HG03064 (cell line): ENCODE measurements at regions not wholly inside any gene's neighbourhood (a gene's known extent, or its start where the extent isn't known, plus 50 kb on each side); places are given as distances from the start of the nearest gene placed in this dataset.
A peak's percentile ranks its signal among the peaks of the same experiment; 100 is the strongest.
"Not testable (repeated sequence)": the region's sequence is repeated elsewhere in the genome, so short reads cannot be mapped to it uniquely, and the experiment has no call there.

Source experiments
- ATAC-seq: cut with Tn5 transposase; IDR thresholded peaks from one replicate; pipeline ENCODE4 v1.9.1; 2021; ENCODE audit warnings: low read depth; ENCODE audit not compliant: unreplicated experiment

- not testable (repeated sequence) for ATAC-seq
Measured at GRCh38 chr15:22238959-22239805, 158.9 kb downstream of the OR4M2 start.

DNA sequence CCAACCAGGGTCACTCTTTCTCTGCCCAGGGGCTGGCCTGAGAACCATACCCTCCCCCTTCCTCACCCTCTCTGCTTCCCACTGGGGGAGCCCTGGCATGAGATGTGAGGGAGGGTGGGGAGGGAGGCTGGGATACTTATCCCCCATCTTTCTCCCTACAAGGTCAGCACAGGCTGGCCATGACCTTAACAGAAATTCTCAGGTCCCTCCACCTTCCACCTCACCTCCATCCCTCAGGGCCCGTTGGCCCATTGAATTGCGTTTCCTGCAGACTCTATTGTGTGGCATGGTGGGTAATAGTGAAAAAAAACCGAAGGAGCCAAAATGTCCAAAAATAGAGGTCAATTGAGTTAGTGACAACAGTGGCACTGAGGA is 159.5 kb downstream of the OR4M2 start:
- no peak for ATAC-seq

GRCh38 chr15:22240403-22240802 is 160.1 kb downstream of the OR4M2 start:
- no peak for ATAC-seq

GRCh38 chr15:22240986-22241385 is 160.7 kb downstream of the OR4M2 start:
- no peak for ATAC-seq

GRCh38 chr15:22241451-22241850 is 161.1 kb downstream of the OR4M2 start:
- ATAC-seq: no peak

DNA sequence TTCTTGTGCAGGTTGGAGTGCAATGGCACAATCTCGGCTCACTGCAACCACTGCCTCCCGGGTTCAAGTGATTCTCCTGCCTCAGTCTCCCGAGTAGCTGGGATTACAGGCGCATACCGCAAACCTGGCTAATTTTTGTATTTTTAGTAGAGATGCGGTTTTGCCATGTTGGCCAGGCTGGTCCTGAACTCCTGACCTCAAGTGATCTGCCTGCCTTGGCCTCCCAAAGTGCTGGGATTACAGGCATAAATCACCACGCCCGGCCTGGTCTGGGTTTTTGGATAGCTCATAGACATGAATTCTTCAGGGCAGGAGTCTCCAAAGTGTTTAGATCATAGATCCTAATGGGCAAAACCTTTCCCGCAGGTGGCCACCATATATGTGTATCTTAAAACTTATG is 162.0 kb downstream of the OR4M2 start:
- not testable (repeated sequence) for ATAC-seq

DNA sequence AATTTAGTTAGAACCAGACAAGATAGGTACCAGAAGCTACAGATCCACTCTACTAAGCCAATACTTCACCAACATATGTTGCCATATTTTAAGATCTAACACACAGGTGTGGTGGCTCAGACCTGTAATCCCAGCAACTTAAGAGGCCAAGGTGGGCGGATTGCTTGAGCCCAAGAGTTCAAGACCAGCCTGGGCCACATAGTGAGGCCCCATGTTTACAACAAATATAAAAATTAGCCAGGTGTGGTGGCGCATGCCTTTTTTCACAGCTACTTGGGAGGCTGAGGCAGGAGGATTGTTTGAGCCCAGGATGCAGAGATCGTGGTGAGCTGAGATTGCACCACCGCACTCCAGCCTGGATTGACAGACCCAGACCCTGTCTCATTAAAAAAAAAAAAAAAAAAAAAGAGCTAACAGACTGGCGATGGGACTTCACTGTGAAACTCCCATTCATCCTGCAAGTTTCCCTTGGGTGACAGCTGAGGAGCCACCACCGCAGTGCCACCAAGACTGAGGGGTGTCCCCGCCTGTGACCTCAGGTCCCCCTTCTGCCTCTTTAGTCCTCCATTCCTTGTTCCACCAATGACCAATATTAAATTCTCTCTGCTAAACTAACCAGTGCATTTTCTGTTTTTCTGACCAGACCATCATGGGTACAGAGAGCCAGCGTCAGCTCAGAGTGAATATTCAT is 163.3 kb downstream of the OR4M2 start:
- no peak for ATAC-seq

- not testable (repeated sequence) for ATAC-seq
Measured at GRCh38 chr15:22249511-22249910, 169.2 kb downstream of the OR4M2 start.

GRCh38 chr15:22250501-22251290 is 170.4 kb downstream of the OR4M2 start:
- not testable (repeated sequence) for ATAC-seq

GRCh38 chr15:22251422-22251821 is 171.1 kb downstream of the OR4M2 start:
- ATAC-seq: no peak

- not testable (repeated sequence) for ATAC-seq
Measured at GRCh38 chr15:22252047-22252446, 171.7 kb downstream of the OR4M2 start.

DNA sequence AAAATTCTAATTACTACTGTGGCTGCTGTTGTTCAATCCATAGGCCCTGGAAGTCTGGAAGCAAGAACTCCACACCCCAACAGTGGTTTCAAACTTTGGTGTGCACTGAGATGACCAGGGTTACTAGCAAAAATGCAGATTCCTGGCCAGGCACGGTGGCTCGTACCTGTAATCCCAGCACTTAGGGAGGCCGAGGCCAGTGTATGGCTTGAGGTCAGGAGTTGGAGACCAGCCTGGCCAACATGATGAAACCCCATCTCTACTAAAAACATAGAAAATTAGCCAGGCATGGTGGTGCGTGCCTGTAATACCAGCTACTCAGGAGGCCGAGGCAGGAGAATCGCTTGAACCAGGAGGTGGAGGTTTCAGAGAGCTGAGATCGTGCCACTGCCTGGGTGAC is 172.2 kb downstream of the OR4M2 start:
- ATAC-seq: not testable (repeated sequence)

- not testable (repeated sequence) for ATAC-seq
Measured at GRCh38 chr15:22253002-22253675, 172.8 kb downstream of the OR4M2 start.

- ATAC-seq: peak; percentile 81
Measured at GRCh38 chr15:22253676-22254408, 173.5 kb downstream of the OR4M2 start.

- peak; percentile 26 for ATAC-seq
Measured at GRCh38 chr15:22254409-22255045, 174.2 kb downstream of the OR4M2 start.

- ATAC-seq: not testable (repeated sequence)
Measured at GRCh38 chr15:22255606-22256005, 175.3 kb downstream of the OR4M2 start.

DNA sequence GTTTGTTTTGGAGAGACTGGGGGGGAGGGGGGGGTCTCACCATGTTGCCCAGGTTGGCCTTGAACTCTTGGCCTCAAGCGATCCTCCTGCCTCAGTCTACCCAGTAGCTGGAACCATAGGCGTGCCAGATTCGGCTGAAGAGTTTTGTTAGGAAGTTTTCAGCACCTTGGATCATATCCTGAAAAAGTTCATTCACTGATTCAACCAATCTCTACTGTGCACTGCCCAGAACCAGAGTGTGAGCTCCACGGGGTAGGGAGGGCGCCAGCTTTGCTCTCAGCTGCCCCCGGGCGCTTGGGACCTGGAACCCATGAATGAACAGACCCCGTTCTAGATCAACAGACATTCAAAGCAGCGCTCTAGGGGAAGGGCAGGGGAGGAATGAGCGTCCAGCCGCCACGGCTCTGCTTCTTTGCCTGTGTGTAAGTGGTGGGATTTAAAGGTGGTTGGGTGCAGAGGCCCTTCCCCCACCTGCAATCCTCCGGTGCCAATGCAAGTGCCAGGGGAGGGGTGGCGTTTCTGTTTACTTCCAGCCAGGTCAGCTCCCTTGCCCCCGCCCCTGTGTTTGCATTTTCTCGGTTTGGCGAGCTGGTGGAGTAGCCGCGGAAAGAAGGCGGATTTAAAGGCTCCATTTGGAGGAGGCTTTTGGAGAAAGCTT is 176.2 kb downstream of the OR4M2 start:
- not testable (repeated sequence) for ATAC-seq

DNA sequence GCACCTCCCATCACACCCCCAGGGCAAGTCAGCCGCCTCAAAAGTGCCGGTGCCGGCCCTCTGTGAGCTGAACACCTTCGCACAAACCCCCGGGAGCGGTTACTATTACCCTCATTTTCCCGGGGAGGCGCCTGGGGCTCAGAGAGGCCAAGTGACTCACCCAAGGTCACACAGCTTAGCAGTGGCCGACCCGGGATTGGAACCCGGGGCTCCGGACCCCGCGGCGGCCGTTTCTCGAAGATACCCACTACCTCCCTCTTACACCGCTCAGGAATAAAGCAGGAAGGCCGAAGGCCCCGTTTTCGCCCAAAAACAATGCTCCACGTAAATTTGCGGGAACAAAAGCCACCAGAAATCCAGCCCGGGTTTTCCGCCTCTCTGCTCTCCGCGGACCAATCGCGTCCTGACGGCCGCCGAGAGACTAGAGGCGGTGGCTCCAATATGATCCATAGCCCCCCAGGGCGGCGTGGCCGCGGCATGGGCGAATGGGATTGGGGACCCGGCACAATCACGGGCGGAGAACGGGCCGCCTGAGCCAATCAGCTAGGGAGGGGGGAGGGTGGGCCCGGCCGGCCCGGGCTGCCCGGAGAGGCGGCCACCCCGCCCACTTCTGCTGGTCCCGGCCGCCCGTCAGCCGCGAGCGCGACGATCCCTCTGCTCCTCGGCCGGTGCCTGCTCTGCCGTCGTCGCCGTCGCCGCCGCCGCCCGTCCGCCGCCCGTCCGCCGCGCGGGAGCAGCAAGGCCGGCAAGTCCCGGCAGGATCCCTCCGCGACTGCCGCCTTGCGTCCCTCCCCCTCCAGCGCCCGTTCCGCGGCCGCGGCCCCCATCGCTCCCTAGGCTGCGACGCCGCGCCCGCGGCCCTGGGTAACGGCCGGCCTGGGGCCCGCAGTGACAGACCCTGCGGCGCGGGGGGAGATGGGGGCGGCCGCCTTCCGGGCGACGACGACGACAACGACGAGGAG is 177.0 kb downstream of the OR4M2 start:
- no peak for ATAC-seq
